Keratinocyte (primary cell): ENCODE measurements at regions not wholly inside any gene's neighbourhood (a gene's known extent, or its start where the extent isn't known, plus 50 kb on each side); places are given as distances from the start of the nearest gene placed in this dataset.

ENCODE experiments used
- DNase-seq: peaks from one replicate; pipeline ENCODE4 v3.0.0-alpha.2; 2011; ENCODE audit warnings: low read depth, missing footprints, low spot score
- FAIRE-seq: peaks from 2 replicates; lab custom pipeline; 2011; peaks lifted over from hg19 to GRCh38; lab: Jason Lieb, UNC
- H2AFZ ChIP-seq: 2 replicates; pipeline ENCODE4 v1.6.0; 2012; ENCODE audit warnings: low read length, control low read depth, inconsistent platforms; ENCODE audit not compliant: control insufficient read depth
- H3K27ac ChIP-seq: 2 replicates; pipeline ENCODE4 v1.5.1; 2011; ENCODE audit warnings: low read length; ENCODE audit not compliant: control insufficient read depth, insufficient read depth
- H3K27me3 ChIP-seq: 3 replicates; pipeline ENCODE4 v1.6.0; 2011; ENCODE audit warnings: low read length; ENCODE audit not compliant: control insufficient read depth, insufficient read depth; ENCODE audit errors: extremely low read depth
- H3K36me3 ChIP-seq, 2 experiments: 2 replicates in 1 of 2; 3 replicates in 1 of 2; pipeline ENCODE4 v1.5.1; 2011; ENCODE audit warnings: low read length in 2 of 2, mild to moderate bottlenecking in 1 of 2; ENCODE audit not compliant: control insufficient read depth in 2 of 2, insufficient read depth in 2 of 2; ENCODE audit errors: extremely low read depth in 1 of 2
- H3K4me1 ChIP-seq: 3 replicates; pipeline ENCODE4 v1.5.1; 2011; ENCODE audit warnings: low read length; ENCODE audit not compliant: control insufficient read depth, insufficient read depth; ENCODE audit errors: extremely low read depth
- H3K4me2 ChIP-seq: 3 replicates; pipeline ENCODE4 v1.6.0; 2011; ENCODE audit warnings: low read depth, low read length; ENCODE audit not compliant: control insufficient read depth, insufficient read depth; ENCODE audit errors: extremely low read depth
- H3K4me3 ChIP-seq, 3 experiments: fragments of 200-600 bp in 1 of 3; sonication (generic) in 1 of 3; 2 replicates in 2 of 3; 3 replicates in 1 of 3; pipeline ENCODE4 v1.5.1; 2011 to 2016; ENCODE audit warnings: low read length in 3 of 3, mild to moderate bottlenecking in 3 of 3, control low read depth in 2 of 3, inconsistent platforms in 1 of 3, low read depth in 1 of 3, mixed read lengths in 1 of 3, mixed run types in 1 of 3, moderate library complexity in 1 of 3; ENCODE audit not compliant: control insufficient read depth in 2 of 3, insufficient read depth in 2 of 3; ENCODE audit errors: extremely low read depth in 1 of 3
- H3K79me2 ChIP-seq: 2 replicates; pipeline ENCODE4 v1.6.0; 2012; ENCODE audit warnings: low read length; ENCODE audit not compliant: control insufficient read depth, insufficient read depth
- H3K9ac ChIP-seq: 3 replicates; pipeline ENCODE4 v1.6.0; 2011; ENCODE audit warnings: low read length; ENCODE audit not compliant: control insufficient read depth, insufficient read depth; ENCODE audit errors: extremely low read depth
- H3K9me1 ChIP-seq: 3 replicates; pipeline ENCODE4 v1.6.0; 2011; ENCODE audit warnings: low read length; ENCODE audit not compliant: control insufficient read depth, insufficient read depth; ENCODE audit errors: extremely low read depth
- H3K9me3 ChIP-seq: 2 replicates; pipeline ENCODE4 v1.5.1; 2012; ENCODE audit warnings: low read depth, low read length; ENCODE audit not compliant: control insufficient read depth
- H4K20me1 ChIP-seq: 3 replicates; pipeline ENCODE4 v1.6.0; 2011; ENCODE audit warnings: low read length; ENCODE audit not compliant: control insufficient read depth, insufficient read depth; ENCODE audit errors: extremely low read depth
- CTCF ChIP-seq, 3 experiments: IDR thresholded peaks in 1 of 3; conservative IDR thresholded peaks in 1 of 3; optimal IDR thresholded peaks in 1 of 3; 2 replicates in 2 of 3; 3 replicates in 1 of 3; pipeline versions ENCODE3 to v1.5.1; 2011; ENCODE audit warnings: low read length in 3 of 3, mild to moderate bottlenecking in 3 of 3, moderate library complexity in 2 of 3, control low read depth in 1 of 3, inconsistent platforms in 1 of 3; ENCODE audit not compliant: insufficient read depth in 2 of 3; ENCODE audit errors: extremely low read depth in 1 of 3
- EZH2 ChIP-seq: IDR thresholded peaks from one replicate; pipeline ENCODE4 v1.6.1; 2012; ENCODE audit warnings: inconsistent platforms, mild to moderate bottlenecking, low read length, moderate library complexity
- dilution Hi-C: fragments of 300-500 bp; cut with MboI; formaldehyde crosslinking; loops from one replicate; pipeline ENCODE4 v1.7.0; 2020; ENCODE audit warnings: low sequenced_read_pairs; ENCODE audit not compliant: extremely low pct_ligation_motif_present

GRCh38 chr5:2666081-2666480 lies 85.4 kb downstream of the IRX2 start:
- Histone ChIP-seq H3K27me3 (no peaks in the 10 kb centered on the region), H4K20me1 (no peaks in the 10 kb centered on the region), H2AFZ (no peak overlapping the region), H3K9ac (no peak overlapping the region), H3K9me1 (no peaks in the 10 kb centered on the region), H3K79me2 (no peaks in the 10 kb centered on the region), H3K9me3 (no peaks in the 10 kb centered on the region), H3K36me3 (no peaks in the 10 kb centered on the region), H3K27ac (no peak overlapping the region), H3K4me1 (peaks cover 5% of the 10 kb centered on the region), H3K4me3 (no peak overlapping the region), H3K4me2 (no peak overlapping the region)
- dilution Hi-C loops: no loop called here
- DNase-seq (no peak), FAIRE-seq (no peak)
- TF ChIP-seq CTCF (optimal IDR thresholded peaks at IDR 0.05 in 1 of 3, IDR thresholded peaks at IDR 0.05 in 1 of 3, conservative IDR thresholded peaks at IDR 0.05 in 1 of 3; ENCODE audit: extremely low read depth in 1 of 3, insufficient read depth in 2 of 3, low read length in 3 of 3) (no peak), EZH2 (no peak)

GRCh38 chr5:2663489-2663888 lies 88.0 kb downstream of the IRX2 start:
- H3K4me2 ChIP-seq: no peak overlapping the region
- no peak overlapping the region for H3K4me3 ChIP-seq
- no peak overlapping the region for H2AFZ ChIP-seq
- H3K9me3 ChIP-seq: no peaks in the 10 kb centered on the region
- H3K9ac ChIP-seq: no peak overlapping the region
- H3K36me3 ChIP-seq: no peaks in the 10 kb centered on the region
- no peaks in the 10 kb centered on the region for H3K79me2 ChIP-seq
- H3K4me1 ChIP-seq: peaks cover 11% of the 10 kb centered on the region
- DNase-seq: no peak
- H4K20me1 ChIP-seq: no peaks in the 10 kb centered on the region
- dilution Hi-C loops: no loop called here
- no peak for FAIRE-seq
- TF ChIP-seq EZH2 (no peak), CTCF (optimal IDR thresholded peaks at IDR 0.05 in 1 of 3, IDR thresholded peaks at IDR 0.05 in 1 of 3, conservative IDR thresholded peaks at IDR 0.05 in 1 of 3; ENCODE audit: extremely low read depth in 1 of 3, insufficient read depth in 2 of 3, low read length in 3 of 3) (no peak)
- no peaks in the 10 kb centered on the region for H3K27me3 ChIP-seq
- H3K27ac ChIP-seq: no peak overlapping the region
- H3K9me1 ChIP-seq: no peaks in the 10 kb centered on the region
